GM10248 (cell line): ENCODE measurements at regions not wholly inside any gene's neighbourhood (a gene's known extent, or its start where the extent isn't known, plus 50 kb on each side); places are given as distances from the start of the nearest gene placed in this dataset.

Experiments used
- CTCF ChIA-PET: fragments of 300-600 bp; sonication (Branson Sonifier 250); formaldehyde crosslinking; extraction: SDS; loops from one replicate; lab custom pipeline; 2021; ENCODE audit warnings: antibody characterized with exemption; lab: Yijun Ruan, JAX
- POLR2A ChIA-PET: fragments of 350-650 bp; sonication (Branson Sonifier 250); formaldehyde crosslinking; extraction: SDS; loops from one replicate; lab custom pipeline; 2020; ENCODE audit warnings: antibody characterized with exemption; lab: Yijun Ruan, JAX
- DNase-seq: peaks from one replicate; pipeline ENCODE4 v3.0.0; 2012; ENCODE audit errors: extremely low spot score
- TF ChIP-seq, protein P1 (sequence below): IDR thresholded peaks from 2 replicates; pipeline ENCODE4 v1.5.1; 2012; ENCODE audit warnings: mild to moderate bottlenecking, low read depth; ENCODE audit errors: extremely low read depth, missing control alignments, control extremely low read depth

DNA sequence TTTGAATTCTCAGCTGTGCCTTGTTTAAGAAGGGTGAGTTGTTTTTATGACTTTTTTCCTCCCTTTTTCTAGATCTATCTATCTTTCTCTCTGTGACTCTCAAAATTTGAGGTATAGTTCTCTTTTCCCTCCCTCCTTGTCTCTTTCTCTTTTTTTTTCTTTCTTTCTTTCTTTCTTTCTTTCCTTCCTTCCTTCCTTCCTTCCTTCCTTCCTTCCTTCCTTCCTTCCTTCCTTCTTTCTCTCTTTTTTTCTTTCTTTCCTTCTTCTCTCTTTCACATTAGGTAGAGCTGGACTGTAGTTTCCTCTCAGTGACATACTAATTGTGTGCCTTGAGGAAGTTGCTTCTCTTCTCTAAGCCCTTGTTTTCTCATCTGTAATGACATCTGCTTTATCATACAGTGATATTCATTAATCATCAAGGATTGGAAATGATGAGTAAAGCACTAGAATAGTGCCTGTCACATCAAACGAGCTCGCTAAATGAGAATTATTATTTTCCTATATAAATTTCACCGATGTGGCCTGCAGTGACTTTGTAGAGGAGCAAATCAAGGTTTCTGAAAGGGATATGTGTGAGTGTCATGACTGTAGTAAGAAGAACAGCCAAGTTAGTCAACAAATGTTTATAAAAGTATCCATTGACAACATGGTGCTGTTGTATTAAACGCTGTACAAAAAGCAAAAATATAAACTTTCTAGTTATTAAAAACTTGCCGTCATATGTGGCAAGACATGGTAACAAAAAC lies 78.9 kb upstream of the SLC38A2 start:
- POLR2A ChIA-PET = no interaction called here
- DNase-seq = no peak
- CTCF ChIA-PET = no interaction called here
- TF ChIP-seq, protein P1, sequence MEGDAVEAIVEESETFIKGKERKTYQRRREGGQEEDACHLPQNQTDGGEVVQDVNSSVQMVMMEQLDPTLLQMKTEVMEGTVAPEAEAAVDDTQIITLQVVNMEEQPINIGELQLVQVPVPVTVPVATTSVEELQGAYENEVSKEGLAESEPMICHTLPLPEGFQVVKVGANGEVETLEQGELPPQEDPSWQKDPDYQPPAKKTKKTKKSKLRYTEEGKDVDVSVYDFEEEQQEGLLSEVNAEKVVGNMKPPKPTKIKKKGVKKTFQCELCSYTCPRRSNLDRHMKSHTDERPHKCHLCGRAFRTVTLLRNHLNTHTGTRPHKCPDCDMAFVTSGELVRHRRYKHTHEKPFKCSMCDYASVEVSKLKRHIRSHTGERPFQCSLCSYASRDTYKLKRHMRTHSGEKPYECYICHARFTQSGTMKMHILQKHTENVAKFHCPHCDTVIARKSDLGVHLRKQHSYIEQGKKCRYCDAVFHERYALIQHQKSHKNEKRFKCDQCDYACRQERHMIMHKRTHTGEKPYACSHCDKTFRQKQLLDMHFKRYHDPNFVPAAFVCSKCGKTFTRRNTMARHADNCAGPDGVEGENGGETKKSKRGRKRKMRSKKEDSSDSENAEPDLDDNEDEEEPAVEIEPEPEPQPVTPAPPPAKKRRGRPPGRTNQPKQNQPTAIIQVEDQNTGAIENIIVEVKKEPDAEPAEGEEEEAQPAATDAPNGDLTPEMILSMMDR = no peak

DNA sequence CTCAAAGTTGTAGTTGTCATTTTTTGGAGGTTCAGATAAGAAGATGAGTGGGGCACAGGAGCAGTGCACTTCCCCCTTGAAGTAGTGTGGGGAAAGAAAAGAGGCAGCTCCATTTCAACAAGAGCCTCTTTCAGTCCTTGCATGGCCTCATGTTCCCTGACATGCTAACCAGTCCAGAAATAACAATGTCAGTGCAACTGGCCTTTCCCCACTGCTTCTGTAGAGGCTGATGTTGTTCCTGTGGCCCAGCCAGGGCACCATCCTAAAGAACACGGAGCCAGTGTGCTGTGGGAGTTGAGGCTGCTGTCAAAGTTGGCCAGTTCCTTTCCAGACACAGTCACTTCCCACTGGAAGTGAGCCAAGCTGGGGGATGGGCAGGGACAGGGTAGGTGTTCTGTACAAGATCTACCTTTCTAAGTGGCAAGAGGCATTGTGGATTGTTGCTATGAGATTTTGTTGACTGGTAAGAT lies 77.7 kb upstream of the SLC38A2 start:
- POLR2A ChIA-PET = no interaction called here
- CTCF ChIA-PET = no interaction called here
- TF ChIP-seq, protein P1 = no peak
- DNase-seq = no peak

DNA sequence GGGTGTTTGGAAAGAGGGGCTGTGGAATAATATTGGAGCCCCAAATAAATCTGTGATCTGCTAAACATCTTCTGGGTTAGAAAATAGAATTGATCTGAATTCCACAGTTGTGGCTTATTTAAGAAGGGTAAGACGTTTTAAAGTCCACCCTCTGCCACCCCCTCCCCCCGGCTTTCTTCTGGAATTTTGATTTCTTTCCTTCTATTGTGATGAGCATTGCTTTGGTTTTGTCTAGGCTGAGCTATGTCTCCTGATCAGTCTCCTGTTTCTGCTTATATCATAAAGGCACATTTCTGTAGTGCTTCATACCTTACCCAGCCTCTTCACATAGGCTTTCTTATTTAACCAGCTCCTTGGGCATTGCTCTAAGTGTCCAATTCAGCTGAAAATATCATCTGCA lies 77.3 kb upstream of the SLC38A2 start:
- POLR2A ChIA-PET = no interaction called here

DNA sequence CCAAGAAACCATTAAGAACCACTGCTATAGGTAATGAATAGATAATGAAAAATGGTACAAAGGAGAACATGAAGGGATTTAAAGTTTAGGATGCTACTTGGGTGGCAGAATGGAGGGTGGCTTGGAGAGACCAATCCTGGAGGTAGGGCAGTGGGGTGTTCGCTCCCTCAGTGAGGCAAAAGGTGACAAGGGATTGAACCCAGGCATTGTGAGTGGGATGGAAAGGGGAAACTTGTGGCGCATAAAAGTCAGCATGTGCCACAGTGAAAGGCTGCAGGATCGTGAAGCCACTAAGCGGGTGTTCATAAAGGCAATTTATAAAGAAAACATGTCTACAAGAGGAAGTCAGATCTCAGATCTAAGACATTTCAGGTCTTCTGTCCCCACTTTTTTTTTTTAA lies 76.7 kb upstream of the SLC38A2 start:
- DNase-seq = no peak
- POLR2A ChIA-PET = no interaction called here
- CTCF ChIA-PET = no interaction called here

More for the DNA sequence above, 77.3 kb upstream of the SLC38A2 start:
- CTCF ChIA-PET = no interaction called here
- DNase-seq = no peak
- TF ChIP-seq, protein P1 = no peak

DNA sequence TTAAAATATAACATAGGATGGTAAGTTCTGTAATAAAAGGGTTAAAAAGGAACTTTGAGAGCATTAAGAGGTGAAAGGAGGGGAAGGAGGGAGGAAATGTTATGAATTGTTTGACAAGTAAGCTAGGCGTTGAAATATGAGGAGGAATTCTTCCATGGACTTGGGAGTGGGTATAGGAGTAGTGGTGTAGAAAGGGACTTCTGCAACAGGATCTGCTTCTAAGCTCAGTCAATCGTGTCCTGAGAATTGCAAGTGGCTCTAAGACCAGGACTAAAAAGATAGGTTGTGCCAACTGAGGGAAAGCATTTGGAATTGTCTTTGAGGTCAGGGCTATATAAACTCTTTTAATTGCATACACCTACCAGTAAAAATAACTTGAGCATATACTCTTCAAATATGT lies 74.1 kb upstream of the SLC38A2 start:
- no peak for DNase-seq
- CTCF ChIA-PET = no interaction called here
- TF ChIP-seq, protein P1 = no peak
- POLR2A ChIA-PET = no interaction called here

More for the DNA sequence above, 76.7 kb upstream of the SLC38A2 start:
- TF ChIP-seq, protein P1 = no peak

DNA sequence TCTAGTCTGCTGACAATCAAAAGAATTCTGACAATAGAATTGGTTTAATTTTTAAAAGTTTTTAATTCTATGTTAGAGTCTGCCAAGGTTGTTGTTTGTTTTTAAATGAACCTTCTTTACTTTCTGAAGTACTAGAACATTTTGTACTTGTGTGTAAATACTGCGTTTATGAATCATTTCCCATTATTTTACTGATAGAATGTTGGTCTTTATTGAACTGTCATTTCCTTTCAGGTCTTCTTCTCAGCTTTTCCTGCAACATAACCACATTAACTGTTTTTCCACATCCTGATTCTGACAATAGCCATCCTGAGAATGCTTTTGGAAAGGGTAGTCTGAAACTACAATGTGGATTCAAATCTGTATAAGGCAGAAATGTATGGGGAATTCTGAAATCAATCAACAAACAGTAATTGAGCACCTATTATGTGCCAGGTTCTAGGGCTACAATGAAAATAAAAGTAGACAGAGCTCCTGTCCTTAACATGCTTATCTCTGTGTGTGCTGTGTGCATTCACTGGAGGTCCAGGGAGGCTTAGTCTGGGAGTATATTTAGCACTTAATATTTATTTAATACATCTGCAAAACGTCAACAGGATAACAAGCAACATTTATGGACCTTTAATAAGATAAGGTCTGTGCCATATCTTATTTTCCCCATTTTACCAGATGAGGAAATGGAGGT lies 73.1 kb upstream of the SLC38A2 start:
- no peak for DNase-seq
- TF ChIP-seq, protein P1 = no peak
- ChIA-PET POLR2A (no interaction called here), CTCF (interaction anchor here (1.3 kb wide), 1 partner anchor 20 kb away, joined by 3 read pairs; no protein-coding TSS in a partner anchor)
